HEK293 (cell line): ENCODE measurements at regions not wholly inside any gene's neighbourhood (a gene's known extent, or its start where the extent isn't known, plus 50 kb on each side); places are given as distances from the start of the nearest gene placed in this dataset.
A peak's percentile ranks its signal among the peaks of the same experiment; 100 is the strongest.
"Not testable (repeated sequence)": the region's sequence is repeated elsewhere in the genome, so short reads cannot be mapped to it uniquely, and the experiment has no call there.

Experiments used
- CTCF ChIA-PET: fragments of 350-600 bp; formaldehyde crosslinking; extraction: SDS; loops from one replicate; lab custom pipeline; 2021; ENCODE audit warnings: antibody characterized with exemption; lab: Yijun Ruan, JAX
- POLR2A ChIA-PET: fragments of 300-600 bp; formaldehyde crosslinking; extraction: SDS; loops from one replicate; lab custom pipeline; 2020; ENCODE audit warnings: antibody characterized with exemption, inconsistent platforms; lab: Yijun Ruan, JAX
- H3K27ac ChIP-seq: fragments of 200-500 bp; sonication (Bioruptor generic); 2 replicates; pipeline ENCODE4 v1.5.1; 2014; ENCODE audit warnings: low read depth, low read length, control low read depth, inconsistent platforms; ENCODE audit errors: extremely low read depth
- H3K36me3 ChIP-seq, 2 experiments: fragments of 200-500 bp in 1 of 2; sonication (Bioruptor generic) in 1 of 2; 1 replicate in 1 of 2; 2 replicates in 1 of 2; pipeline ENCODE4 v1.5.1; 2014 to 2017; ENCODE audit warnings: inconsistent platforms in 2 of 2, low read length in 2 of 2; ENCODE audit not compliant: control insufficient read depth in 2 of 2, insufficient read depth in 1 of 2
- H3K4me1 ChIP-seq: fragments of 200-500 bp; sonication (Bioruptor generic); 2 replicates; pipeline ENCODE4 v1.5.1; 2014; ENCODE audit warnings: mild to moderate bottlenecking, low read length, inconsistent platforms; ENCODE audit not compliant: control insufficient read depth, insufficient read depth
- H3K4me3 ChIP-seq: 2 replicates; pipeline ENCODE4 v1.5.1; 2011; ENCODE audit warnings: low read depth, mild to moderate bottlenecking, control low read depth, low read length, moderate library complexity
- H3K9me3 ChIP-seq: fragments of 200-500 bp; sonication (Bioruptor generic); 2 replicates; pipeline ENCODE4 v1.5.1; 2014; ENCODE audit warnings: low read depth, low read length, inconsistent platforms; ENCODE audit not compliant: control insufficient read depth, insufficient read depth
- ELK4 ChIP-seq: IDR thresholded peaks from 2 replicates; pipeline ENCODE4 v1.6.1; 2011; ENCODE audit warnings: mild to moderate bottlenecking, low read depth, low read length, borderline replicate concordance
- KLF7 ChIP-seq: fragments of 450-650 bp; formaldehyde crosslinking; IDR thresholded peaks from 2 replicates; pipeline ENCODE4 v1.5.1; 2016; ENCODE audit warnings: missing biosample characterization, missing genetic modification characterization, borderline replicate concordance
- KLF8 ChIP-seq: fragments of 450-650 bp; formaldehyde crosslinking; IDR thresholded peaks from 2 replicates; pipeline ENCODE4 v1.5.1; 2016; ENCODE audit warnings: missing biosample characterization, missing genetic modification characterization
- SCRT2 ChIP-seq: fragments of 450-650 bp; formaldehyde crosslinking; IDR thresholded peaks from 2 replicates; pipeline ENCODE4 v1.5.1; 2016; ENCODE audit warnings: missing biosample characterization, missing genetic modification characterization
- SP2 ChIP-seq: fragments of 450-650 bp; formaldehyde crosslinking; IDR thresholded peaks from 2 replicates; pipeline ENCODE4 v1.5.1; 2016; ENCODE audit warnings: missing biosample characterization, missing genetic modification characterization
- SP7 ChIP-seq: fragments of 450-650 bp; formaldehyde crosslinking; IDR thresholded peaks from 2 replicates; pipeline ENCODE4 v1.5.1; 2016; ENCODE audit warnings: missing biosample characterization, missing genetic modification characterization
- YY2 ChIP-seq: fragments of 450-650 bp; formaldehyde crosslinking; IDR thresholded peaks from 2 replicates; pipeline ENCODE4 v1.5.1; 2016; ENCODE audit warnings: missing biosample characterization, missing genetic modification characterization
- ZNF354C ChIP-seq: fragments of 450-650 bp; formaldehyde crosslinking; IDR thresholded peaks from 2 replicates; pipeline ENCODE4 v1.5.1; 2016; ENCODE audit warnings: missing biosample characterization, missing genetic modification characterization, low read depth, borderline replicate concordance
- ZNF366 ChIP-seq: fragments of 450-650 bp; formaldehyde crosslinking; conservative IDR thresholded peaks from 2 replicates; pipeline ENCODE4 v1.5.1; 2016; ENCODE audit warnings: missing biosample characterization, missing genetic modification characterization
- ZNF426 ChIP-seq: fragments of 450-650 bp; formaldehyde crosslinking; IDR thresholded peaks from 2 replicates; pipeline ENCODE4 v1.5.1; 2017; ENCODE audit warnings: missing biosample characterization, missing genetic modification characterization, mild to moderate bottlenecking, inconsistent platforms, moderate library complexity
- ZNF560 ChIP-seq: fragments of 450-650 bp; formaldehyde crosslinking; IDR thresholded peaks from 2 replicates; pipeline ENCODE4 v1.5.1; 2017; ENCODE audit warnings: missing biosample characterization, missing genetic modification characterization, borderline replicate concordance
- ZNF623 ChIP-seq: fragments of 450-650 bp; formaldehyde crosslinking; IDR thresholded peaks from 2 replicates; pipeline ENCODE4 v1.5.1; 2016; ENCODE audit warnings: missing biosample characterization, missing genetic modification characterization
- ZNF658 ChIP-seq: fragments of 450-650 bp; formaldehyde crosslinking; IDR thresholded peaks from 2 replicates; pipeline ENCODE4; 2016; ENCODE audit warnings: missing biosample characterization, missing genetic modification characterization
- ZNF76 ChIP-seq: fragments of 450-650 bp; formaldehyde crosslinking; IDR thresholded peaks from 2 replicates; pipeline ENCODE4; 2016; ENCODE audit warnings: low read depth, missing biosample characterization, missing genetic modification characterization, borderline replicate concordance
- ZNF837 ChIP-seq: fragments of 450-650 bp; formaldehyde crosslinking; IDR thresholded peaks from 2 replicates; pipeline ENCODE4 v1.5.1; 2016; ENCODE audit warnings: missing biosample characterization, missing genetic modification characterization
- TF ChIP-seq, protein P1 (sequence below): fragments of 450-650 bp; formaldehyde crosslinking; IDR thresholded peaks from 2 replicates; pipeline ENCODE4 v1.5.1; 2016; ENCODE audit warnings: missing biosample characterization, missing genetic modification characterization, low read depth
- TF ChIP-seq, protein P2 (sequence below): fragments of 450-650 bp; formaldehyde crosslinking; IDR thresholded peaks from 2 replicates; pipeline ENCODE4 v1.5.1; 2016; ENCODE audit warnings: missing biosample characterization, missing genetic modification characterization
- TF ChIP-seq, protein P3 (sequence below): fragments of 450-650 bp; formaldehyde crosslinking; IDR thresholded peaks from 2 replicates; pipeline ENCODE4 v1.5.1; 2017; ENCODE audit warnings: missing biosample characterization, missing genetic modification characterization

DNA sequence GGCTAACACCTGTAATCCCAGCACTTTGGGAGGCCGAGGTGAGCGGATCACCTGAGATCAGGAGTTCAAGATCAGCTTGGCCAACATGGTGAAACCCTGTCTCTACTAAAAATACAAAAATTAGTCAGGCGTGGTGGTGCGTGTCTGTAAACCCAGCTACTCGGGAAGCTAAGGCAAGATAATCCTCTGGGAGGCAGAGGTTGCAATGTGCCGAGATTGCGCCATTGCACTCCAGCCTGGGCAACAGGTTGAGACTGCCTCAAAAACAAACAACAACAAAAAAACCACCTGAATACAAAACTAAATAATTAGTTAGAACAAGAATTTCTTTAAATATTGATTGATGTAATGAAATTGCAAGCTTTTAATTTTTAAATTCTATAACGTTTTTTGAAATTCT is 139.0 kb downstream of the THBS2 start:
- H3K36me3 ChIP-seq, H3K9me3 ChIP-seq, H3K4me3 ChIP-seq, POLR2A ChIA-PET, H3K4me1 ChIP-seq, H3K27ac ChIP-seq: not testable (repeated sequence)
- peak; percentile 76 for TF ChIP-seq SCRT2
- CTCF ChIA-PET: interaction anchor here (1.2 kb wide), 2 partner anchors 28 to 159 kb away, joined by 3 read pairs; no protein-coding TSS in a partner anchor

DNA sequence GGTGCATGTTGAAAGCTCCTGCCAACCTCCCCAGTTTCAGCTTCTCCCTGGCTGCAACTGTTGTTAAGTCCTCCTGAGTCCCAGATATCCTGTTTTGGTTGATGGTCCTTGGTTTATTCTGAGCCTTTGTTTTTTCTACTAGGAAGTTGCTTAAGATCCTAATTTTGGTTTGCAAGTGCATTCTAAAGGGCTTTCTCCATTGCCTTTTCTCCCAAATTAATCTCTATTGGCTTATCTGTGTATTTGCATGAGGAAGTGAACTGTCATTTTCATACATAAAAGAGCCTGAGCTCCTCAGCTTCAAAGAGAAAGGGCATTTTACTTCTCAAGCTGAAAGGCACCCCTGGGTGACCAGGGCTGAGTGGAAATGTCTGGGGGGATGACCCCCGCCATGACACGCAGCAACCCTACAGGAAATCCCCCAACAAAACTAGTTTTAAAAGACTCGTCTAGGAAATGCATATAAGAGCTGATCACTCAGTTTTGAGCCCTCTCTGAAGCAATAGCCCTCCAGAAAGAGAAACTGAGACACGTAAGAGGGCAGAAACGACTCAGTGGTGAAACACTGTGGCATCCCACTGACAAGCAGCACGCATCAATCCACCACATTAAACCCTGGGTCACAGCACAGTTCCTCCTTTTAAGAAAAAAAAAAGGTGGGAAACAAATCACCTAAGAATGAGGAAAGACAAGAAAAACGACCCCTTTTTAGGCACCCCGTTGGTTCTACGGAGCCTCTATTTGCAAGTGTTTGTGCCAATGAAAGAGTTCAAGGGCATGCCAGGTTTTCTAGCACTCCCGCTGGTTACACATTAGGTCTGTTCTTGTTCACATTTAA is 140.9 kb downstream of the THBS2 start:
- CTCF ChIA-PET: interaction anchor here (0.6 to 0.9 kb wide), 2 partner anchors 12 to 198 kb away, joined by 3 read pairs; no protein-coding TSS in a partner anchor
- no peak for TF ChIP-seq KLF8 (tag by site-specific recombination)
- no peak for TF ChIP-seq SP2 (tag by site-specific recombination)
- TF ChIP-seq, protein P1, sequence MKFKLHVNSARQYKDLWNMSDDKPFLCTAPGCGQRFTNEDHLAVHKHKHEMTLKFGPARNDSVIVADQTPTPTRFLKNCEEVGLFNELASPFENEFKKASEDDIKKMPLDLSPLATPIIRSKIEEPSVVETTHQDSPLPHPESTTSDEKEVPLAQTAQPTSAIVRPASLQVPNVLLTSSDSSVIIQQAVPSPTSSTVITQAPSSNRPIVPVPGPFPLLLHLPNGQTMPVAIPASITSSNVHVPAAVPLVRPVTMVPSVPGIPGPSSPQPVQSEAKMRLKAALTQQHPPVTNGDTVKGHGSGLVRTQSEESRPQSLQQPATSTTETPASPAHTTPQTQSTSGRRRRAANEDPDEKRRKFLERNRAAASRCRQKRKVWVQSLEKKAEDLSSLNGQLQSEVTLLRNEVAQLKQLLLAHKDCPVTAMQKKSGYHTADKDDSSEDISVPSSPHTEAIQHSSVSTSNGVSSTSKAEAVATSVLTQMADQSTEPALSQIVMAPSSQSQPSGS (tag by site-specific recombination): no peak
- no peak for TF ChIP-seq ZNF837 (tag by site-specific recombination)
- no peak for TF ChIP-seq YY2 (tag by site-specific recombination)
- no peak for TF ChIP-seq ZNF354C (tag by site-specific recombination)
- no peak for TF ChIP-seq ZNF76
- no peak for TF ChIP-seq KLF7 (tag by site-specific recombination)
- TF ChIP-seq SP7 (tag by site-specific recombination): no peak
- TF ChIP-seq ZNF426 (tag by site-specific recombination): no peak
- TF ChIP-seq ZNF658: no peak
- no peak for TF ChIP-seq ZNF623 (tag by site-specific recombination)
- TF ChIP-seq, protein P2, sequence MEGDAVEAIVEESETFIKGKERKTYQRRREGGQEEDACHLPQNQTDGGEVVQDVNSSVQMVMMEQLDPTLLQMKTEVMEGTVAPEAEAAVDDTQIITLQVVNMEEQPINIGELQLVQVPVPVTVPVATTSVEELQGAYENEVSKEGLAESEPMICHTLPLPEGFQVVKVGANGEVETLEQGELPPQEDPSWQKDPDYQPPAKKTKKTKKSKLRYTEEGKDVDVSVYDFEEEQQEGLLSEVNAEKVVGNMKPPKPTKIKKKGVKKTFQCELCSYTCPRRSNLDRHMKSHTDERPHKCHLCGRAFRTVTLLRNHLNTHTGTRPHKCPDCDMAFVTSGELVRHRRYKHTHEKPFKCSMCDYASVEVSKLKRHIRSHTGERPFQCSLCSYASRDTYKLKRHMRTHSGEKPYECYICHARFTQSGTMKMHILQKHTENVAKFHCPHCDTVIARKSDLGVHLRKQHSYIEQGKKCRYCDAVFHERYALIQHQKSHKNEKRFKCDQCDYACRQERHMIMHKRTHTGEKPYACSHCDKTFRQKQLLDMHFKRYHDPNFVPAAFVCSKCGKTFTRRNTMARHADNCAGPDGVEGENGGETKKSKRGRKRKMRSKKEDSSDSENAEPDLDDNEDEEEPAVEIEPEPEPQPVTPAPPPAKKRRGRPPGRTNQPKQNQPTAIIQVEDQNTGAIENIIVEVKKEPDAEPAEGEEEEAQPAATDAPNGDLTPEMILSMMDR: no peak
- TF ChIP-seq ZNF560 (tag by site-specific recombination): no peak
- TF ChIP-seq ELK4: no peak
- no peak for TF ChIP-seq ZNF366 (tag by site-specific recombination)
- TF ChIP-seq, protein P3, sequence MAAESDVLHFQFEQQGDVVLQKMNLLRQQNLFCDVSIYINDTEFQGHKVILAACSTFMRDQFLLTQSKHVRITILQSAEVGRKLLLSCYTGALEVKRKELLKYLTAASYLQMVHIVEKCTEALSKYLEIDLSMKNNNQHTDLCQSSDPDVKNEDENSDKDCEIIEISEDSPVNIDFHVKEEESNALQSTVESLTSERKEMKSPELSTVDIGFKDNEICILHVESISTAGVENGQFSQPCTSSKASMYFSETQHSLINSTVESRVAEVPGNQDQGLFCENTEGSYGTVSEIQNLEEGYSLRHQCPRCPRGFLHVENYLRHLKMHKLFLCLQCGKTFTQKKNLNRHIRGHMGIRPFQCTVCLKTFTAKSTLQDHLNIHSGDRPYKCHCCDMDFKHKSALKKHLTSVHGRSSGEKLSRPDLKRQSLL (tag by site-specific recombination): no peak
- Histone ChIP-seq H3K27ac (no peak overlapping the region), H3K4me1 (no peaks in the 10 kb centered on the region), H3K9me3 (no peaks in the 10 kb centered on the region), H3K36me3 (no peaks in the 10 kb centered on the region), H3K4me3 (no peak overlapping the region)
- POLR2A ChIA-PET: no interaction called here
